ENCODE measurements at regions not wholly inside any gene's neighbourhood (a gene's known extent, or its start where the extent isn't known, plus 50 kb on each side); places are given as distances from the start of the nearest gene placed in this dataset.

DNA sequence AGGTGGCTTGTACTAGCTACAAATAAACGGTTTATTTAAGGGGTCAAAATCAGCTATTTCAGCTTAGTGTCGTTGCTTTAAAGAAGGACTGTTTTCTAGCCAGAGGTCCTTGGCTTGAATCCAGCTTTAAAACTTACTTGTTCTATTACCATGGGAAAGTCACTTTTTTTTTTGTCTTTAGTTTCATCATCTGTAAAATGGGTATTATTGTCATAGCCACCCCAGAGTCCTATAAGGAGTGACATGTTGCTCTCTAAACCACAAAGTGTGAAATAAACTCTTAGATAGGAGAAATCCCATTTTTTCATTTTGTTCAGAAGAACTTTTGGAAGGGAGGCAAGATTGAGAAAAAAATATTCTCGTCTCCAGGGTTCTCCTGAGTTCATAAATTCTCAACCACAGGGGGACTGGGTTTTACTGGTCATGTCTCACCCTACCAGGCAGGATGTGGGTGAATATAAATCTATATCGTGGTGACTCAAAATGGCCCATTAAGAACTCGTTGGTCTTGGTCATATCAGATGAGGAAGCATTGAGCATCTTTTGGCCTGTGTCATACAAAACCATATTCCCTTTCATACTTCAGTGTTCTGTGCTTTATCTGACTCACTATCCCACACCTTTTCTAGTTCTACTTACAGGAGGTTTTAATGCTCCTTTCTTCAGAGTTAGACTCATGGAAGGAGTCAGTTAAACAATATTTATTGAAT lies 202.7 kb upstream of the NR3C1 start:
- TF ChIP-seq CTCF (IDR thresholded peaks at IDR 0.05; ENCODE audit: low read depth, low read length, poor library complexity, severe bottlenecking) (no peak), EZH2phosphoT487 (IDR thresholded peaks at IDR 0.05; ENCODE audit: borderline replicate concordance, low read length) (no peak)

Measured in DOHH2 (cell line).